ENCODE measurements at regions not wholly inside any gene's neighbourhood (a gene's known extent, or its start where the extent isn't known, plus 50 kb on each side); places are given as distances from the start of the nearest gene placed in this dataset.

DNA sequence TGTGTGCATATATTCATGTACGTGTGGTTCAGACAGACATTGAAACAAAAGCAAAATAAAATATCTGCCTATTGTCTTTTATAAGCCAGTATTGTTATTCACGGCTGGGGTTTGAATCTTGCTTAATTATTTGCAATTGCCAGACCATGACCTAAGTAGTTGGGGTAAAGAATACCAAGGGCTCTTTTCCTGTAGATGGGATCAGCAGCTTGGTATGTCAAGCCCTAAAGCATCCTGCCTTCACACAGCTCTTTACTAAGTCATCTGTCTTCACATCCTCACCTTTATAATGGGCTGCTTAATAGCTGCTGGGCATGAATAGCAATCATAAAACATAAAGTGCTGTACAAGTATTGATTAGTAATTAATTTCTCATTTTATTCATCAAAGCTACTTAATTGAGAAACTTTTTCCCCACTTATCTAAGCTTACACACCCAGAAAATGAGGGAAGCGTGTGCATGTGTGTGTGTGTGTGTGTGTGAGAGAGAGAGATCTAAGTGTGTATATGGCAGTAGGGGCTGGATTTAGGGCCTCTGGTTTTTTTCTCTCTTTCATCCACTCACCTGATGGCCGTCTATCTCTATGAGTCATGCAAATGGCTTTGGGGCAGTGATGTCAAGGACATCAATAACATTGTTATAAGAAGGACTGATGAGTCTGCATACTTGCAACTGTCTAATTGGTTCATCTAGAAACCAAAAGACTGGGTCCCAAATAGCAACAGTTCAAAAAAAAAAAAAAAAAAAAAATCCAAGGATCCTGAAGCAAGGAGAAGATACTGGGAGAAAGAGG, 244.1 kb upstream of the TNP1 start:
- no peak for DNase-seq (ENCODE audit: low read depth in 3 of 3, low spot score in 1 of 3)

DNA sequence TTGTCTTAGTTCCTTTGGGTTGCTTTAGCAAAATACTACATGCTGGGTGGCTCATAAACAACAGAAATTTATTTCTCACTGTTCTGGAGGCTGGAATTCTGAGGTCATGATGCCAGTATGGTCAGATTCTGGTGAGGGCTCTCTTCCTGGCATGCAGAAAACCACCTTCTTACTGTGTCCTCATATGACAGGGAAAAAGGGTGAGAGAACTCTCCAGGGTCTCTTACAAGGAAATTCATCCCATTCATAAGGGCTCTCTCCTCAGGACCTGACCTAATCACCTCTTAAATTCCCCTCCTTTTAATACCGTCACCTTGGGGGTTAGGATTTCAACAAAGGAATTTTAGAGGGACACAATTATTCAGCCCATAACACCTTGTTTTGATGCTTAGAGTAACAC, 243.1 kb upstream of the TNP1 start:
- no peak for DNase-seq (ENCODE audit: low read depth in 3 of 3, low spot score in 1 of 3)

DNA sequence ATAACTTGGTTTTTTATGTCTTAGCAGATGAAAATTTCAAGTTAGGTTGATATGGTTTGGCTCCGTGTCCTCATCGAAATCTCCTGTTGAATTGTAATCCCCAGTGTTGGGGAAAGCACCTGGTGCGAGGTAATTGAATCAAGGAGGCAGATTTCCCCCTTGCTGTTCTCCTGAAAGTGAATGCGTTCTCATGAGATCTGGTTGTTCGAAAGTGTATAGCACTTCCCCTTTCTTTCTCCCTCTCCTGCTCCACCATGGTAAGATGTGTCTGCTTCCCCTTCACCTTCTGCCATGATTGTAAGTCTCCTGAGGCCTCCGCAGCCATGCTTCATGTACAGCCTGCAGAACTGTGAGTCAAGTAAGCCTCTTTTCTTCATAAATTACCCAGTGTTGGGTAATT, 242.1 kb upstream of the TNP1 start:
- DNase-seq (ENCODE audit: low read depth in 3 of 3, low spot score in 1 of 3) = no peak

DNA sequence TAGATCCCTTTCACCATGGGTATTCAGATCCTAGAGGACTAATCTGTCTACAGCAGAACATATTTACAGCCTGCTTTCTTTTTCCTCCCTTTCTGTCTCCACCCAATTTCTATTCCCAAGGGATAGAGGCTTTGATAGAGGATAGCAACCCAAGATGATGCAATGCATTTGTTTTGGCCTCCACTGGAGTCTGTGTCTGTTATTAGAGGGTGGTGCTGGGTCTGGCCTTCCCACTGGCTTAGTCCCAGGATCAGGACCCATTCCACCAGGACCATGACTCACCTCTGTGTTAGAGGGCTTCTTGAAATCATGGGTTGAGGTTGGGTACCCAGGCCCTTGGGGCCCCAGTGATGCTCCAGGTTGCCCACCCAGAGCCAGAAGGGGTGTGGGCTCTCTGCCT, 239.7 kb upstream of the TNP1 start:
- no peak for DNase-seq (ENCODE audit: low read depth in 3 of 3, low spot score in 1 of 3)

DNA sequence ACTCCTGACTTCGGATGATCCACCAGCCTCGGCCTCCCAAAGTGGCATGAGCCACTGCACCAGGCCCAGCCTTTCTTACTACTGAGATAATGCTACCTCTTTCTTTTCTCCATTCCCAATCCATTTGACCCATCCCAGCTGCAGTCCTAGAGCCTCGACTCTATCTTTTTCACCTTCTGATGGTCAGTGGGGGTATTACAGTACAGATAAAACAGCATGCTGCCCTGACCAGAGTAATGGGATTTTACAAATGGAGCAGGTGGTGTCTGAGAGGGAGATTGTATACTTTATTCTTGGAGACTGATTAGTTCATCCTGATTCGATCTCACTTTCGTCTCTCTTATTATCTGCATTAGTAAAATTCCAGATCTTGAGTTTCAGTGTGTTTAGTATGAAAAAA, 238.6 kb upstream of the TNP1 start:
- DNase-seq (ENCODE audit: low read depth in 3 of 3, low spot score in 1 of 3) = no peak

DNA sequence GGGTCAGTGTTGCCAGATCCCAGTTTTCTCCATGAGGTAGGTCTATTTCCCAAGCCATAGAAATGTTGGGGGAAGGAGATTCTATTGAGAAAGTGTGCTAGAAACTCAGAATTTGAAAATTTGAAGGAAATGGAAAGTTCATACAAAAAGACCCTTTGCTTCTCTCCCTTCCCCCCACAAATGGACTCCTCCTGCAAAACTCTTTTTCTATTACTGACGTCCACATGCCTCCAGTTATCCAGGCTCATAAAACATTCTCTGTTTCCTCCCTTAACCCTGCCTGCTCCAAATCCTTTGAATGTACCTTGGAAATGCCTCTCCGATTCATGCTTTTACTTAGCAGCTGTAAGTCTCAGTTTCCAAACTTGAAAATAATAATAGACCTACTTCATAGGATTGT, 237.5 kb upstream of the TNP1 start:
- DNase-seq (ENCODE audit: low read depth in 3 of 3, low spot score in 1 of 3) = no peak

DNA sequence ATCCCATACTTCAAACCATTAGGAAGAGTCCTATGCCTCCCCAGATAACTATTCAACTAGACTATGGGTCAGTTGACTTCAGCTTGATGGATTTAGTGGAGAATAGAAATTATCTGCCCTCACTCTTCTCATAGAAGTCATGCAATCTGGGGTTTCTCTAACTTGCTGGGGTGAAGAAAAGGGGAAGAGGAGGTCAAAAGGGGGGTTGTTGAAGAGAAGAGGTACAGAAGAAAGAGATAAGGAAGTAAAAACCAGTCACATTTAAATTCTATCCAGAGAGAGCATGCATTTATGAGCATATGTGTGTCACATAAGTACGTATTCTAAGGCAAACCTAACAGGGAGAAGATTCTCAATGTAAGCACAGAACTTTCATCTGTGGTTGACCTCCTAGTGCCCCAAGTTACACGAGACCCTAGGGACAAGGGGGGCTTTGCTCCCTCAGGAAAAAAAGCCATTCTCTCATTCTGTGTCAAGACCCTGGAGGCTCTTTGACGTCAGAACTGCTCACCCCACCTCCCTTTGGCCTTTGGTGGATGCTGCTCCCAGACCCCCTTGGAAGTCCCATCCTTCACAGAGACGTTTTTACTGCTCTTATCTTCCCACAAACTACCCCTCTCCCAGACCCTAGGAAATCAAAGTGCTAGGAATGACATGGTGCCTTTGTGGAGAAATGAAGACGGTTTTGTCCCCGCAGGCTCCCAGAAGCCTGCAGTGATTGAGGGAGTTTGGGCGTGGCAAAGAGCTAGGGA, 236.8 kb upstream of the TNP1 start:
- no peak for DNase-seq (ENCODE audit: low read depth in 3 of 3, low spot score in 1 of 3)

DNA sequence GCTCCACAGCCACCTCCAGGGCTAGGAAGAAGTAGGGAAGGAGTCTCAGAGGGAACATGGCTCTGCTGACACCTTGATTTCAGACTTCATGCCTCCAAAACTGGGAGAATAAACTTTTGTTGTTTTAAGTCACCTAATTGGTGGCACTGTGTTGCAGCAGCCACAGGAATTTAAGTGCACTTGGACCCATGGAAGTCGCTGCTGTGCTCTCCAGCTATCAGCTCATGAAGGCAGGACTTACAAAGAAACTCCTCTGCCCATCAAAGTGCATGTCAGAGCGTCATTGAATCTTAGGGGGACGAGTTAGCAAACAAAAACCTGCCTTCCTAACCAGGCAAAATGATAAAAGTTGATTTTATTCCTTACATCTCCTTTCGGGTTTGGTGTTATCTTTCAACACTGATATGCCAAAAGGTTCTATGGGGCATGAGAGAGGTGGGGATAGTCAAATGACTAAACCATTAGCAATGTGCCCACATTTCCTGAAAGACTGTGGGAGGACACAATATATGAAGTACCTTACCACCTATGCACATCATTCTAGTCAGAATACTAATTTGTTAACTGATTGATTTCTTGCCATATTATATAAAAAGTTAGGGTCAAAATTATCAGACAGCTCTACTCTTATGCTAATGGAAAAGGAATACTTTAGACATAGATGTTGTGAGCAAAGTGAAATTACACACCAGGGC, 235.8 kb upstream of the TNP1 start:
- no peak for DNase-seq (ENCODE audit: low read depth in 3 of 3, low spot score in 1 of 3)

DNA sequence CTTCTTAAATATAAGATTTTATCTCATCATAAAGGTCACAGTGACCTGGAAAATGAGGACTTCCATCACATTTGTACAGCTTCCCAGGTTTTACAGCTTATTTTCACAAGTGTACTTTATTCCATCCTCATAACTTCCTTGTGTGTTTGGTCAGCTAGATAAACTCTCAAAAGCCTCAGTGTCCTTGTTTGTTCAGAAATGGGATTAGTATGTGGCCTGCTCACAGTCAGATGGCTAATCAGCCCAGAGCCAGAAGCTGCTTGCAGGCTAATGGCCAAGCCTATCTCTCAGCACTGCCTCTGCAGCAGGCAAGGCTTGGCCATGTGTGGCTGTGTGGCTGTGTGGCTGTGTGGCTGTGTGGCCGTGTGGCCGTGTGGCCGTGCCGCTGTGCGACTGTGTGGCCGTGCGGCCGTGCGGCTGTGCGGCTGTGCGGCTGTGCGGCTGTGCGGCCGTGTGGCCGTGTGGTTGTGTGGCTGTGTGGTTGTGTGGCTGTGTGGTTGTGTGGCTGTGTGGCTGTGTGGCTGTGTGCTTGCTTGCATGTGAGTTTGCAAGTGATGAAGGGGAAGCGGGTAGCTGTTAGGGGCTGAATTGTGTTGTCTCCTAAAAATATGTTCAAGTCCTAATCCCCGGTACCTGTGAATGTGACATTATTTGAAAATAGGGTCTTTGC, 233.0 kb upstream of the TNP1 start:
- DNase-seq (ENCODE audit: low read depth in 3 of 3, low spot score in 1 of 3) = no peak

DNA sequence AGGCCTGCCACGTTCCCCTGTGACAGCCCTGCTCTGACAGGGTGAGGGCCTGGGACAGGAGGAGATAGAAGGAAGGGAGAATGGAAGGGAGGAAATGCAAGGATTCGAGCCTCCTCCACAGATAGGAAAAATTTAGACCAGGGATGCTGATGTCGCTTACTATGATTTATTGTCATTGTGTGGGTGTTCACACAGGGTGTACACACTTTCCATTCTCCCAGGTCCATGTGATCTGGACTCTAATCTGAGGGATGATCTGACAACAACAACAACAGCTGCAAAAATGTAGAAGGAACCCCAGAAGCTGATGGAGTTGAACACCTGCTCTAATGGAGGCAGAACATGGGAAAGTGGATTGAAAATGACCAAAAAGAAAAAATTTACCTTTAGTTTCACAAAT, 231.7 kb upstream of the TNP1 start:
- no peak for DNase-seq (ENCODE audit: low read depth in 3 of 3, low spot score in 1 of 3)

DNA sequence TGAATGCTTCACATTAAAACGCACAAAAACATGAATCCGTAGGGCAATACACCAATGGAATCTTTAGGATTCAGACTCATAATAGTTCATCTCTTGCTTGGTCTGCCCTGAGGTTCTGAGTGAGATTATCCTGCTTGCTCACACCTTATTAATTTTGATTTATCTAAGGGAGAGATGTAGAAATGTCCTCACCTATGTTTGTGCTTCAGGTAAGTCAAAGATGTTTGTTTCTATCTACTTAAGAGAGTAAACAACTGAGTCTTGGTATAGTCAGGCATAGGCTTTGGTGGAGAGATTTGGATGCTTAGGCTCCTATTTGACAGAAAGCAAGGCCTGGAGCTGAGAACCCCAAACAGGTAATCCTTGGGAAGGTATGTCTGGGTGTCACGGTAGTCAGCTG, 231.0 kb upstream of the TNP1 start:
- DNase-seq (ENCODE audit: low read depth in 3 of 3, low spot score in 1 of 3) = no peak

DNA sequence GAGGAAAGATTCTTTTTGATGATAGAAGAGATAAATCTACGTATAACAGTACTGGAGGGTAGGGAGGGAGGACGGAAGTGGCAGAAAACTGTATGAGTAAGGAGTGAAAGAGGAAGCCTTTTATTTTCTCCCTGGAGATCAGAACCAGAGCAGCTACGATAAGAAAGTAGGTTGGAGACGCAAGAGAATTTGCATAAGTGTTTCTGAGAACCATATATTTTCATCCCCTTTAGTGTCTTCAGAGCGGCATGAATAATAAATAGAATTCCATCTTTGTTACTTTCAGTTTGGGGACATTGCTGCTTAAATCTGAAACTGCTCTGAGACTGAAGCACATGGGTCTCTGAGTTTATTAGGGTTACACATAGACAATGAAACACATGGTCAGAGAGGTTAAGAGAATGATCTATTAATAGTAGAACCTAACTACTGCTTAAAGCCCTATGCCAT, 230.2 kb upstream of the TNP1 start:
- DNase-seq (ENCODE audit: low read depth in 3 of 3, low spot score in 1 of 3) = no peak

DNA sequence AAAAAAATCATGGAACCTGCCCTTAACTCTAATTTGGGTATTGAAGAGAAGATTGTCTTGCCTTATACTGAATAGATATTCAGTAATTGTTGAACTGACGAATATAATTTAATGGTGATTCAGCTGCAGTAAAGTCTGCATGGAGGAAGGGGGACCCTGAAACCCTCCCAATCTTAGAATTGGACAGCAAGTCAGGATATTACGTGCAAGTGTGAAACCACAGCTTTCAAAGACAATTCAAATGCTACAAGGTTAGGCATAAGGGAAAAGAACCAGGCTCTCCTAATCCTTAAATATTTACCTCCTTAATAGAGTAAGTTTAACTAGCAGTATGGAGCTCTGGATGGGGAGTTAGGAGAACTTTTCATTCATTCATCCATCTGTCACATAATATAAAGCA, 226.9 kb upstream of the TNP1 start:
- DNase-seq (ENCODE audit: low read depth in 3 of 3, low spot score in 1 of 3) = no peak

DNA sequence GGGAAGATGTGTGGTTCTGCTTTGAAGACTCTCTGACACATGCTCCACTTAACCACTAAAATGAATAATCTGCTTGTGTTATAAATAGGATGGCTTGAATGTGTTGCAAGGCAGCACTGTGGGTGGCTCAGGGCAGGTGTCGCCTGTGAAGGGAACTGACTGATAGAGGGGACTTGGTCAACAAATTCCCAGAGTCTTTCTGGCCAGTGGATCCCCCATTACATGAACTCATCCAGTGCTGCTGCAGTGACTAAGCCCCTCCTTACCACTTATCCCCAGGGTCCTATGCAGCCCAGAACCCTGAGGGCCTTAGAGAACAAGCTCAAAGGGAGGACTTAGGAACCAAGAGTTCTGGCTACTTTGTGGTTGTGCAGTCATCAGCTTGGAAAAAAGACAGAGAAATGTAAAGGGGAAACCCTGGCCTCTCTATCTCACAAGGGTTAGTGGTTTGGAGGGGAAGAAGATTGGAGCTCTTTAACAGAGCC, 226.2 kb upstream of the TNP1 start:
- DNase-seq (ENCODE audit: low read depth in 3 of 3, low spot score in 1 of 3) = no peak

DNA sequence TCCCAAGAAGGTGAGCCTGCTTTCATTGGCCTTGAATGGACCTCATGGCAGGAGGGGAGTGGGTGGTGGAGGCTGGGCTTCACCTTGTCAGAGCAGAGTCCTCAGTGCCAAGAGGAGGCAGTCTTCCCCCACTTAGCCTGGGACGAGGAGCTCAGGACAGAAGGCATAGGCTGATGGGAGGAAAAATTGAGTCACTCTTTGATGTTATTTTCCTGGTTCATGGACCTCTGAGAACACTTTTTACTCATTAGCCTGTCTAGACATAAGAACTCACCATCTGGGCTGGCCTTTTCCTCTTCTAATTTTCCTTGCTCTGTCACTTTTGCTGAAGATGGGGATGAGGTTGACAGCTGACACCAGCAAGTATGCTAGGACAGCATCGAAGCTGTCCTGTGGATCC, 225.7 kb upstream of the TNP1 start:
- DNase-seq (ENCODE audit: low read depth in 3 of 3, low spot score in 1 of 3) = no peak

DNA sequence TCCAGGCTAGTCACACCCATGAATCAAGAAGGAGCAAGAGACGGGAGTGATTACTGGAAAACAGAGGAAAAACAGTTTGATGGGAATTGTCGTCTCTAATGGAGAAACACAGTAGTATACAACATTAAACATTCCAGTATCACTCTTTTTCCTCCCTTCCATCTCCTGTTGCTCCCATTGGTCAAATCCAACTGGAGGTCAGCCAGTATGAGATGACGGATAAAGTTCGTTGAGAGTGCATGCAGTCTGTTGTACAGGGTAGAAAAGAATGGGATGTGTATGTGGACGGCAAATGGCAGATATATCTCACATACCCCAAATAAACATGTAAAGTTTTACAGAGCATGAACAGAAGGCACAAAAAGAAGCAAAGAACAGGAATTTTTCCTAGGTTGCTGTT, 221.9 kb upstream of the TNP1 start:
- DNase-seq (ENCODE audit: low read depth in 3 of 3, low spot score in 1 of 3) = no peak

DNA sequence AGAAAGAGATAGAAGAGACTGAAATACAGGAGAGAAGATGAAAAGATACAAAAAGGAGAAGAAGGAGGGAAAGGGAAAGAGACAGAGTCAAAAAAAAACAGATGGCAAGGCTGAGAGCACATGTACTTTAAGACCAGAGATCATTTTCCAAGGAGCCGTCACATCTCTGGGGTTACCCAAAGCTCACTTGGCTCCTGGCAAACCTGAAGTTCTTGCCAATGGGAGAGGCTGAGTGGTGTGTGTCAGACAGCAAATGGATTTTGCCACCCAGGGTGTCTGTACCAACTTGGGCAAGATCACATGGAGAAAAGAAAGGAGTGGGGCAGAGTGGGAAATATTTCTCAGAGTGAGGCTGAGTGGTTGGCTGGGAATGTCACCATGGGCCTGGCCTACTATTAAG, 219.3 kb upstream of the TNP1 start:
- DNase-seq (ENCODE audit: low read depth in 3 of 3, low spot score in 1 of 3) = no peak

DNA sequence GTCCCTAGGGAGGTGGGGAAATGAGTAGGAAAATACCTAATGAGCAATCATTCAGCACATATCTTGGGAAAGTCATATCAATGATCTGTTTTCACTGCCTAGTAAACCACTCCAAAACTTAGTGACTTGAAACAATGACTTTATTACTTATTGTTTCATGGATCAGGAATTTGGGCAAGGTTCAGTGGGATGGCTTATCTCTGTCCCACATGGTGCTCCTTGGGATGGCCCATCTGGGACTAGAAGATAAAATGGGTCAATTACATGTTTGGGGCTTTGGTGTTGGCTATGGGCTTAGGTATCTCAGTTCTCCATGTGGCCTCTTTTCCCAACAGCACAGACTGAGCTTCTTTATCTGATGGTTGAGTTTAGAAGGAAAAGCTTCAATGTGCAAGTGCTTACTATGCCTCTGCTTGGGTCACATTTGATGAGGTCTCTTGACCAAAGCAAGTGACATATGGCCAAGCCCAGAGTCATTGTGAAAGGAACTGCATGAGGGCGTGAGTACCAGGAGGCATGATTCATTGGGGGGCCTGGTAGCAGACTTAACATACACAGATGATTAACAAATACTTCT, 218.1 kb upstream of the TNP1 start:
- no peak for DNase-seq (ENCODE audit: low read depth in 3 of 3, low spot score in 1 of 3)

DNA sequence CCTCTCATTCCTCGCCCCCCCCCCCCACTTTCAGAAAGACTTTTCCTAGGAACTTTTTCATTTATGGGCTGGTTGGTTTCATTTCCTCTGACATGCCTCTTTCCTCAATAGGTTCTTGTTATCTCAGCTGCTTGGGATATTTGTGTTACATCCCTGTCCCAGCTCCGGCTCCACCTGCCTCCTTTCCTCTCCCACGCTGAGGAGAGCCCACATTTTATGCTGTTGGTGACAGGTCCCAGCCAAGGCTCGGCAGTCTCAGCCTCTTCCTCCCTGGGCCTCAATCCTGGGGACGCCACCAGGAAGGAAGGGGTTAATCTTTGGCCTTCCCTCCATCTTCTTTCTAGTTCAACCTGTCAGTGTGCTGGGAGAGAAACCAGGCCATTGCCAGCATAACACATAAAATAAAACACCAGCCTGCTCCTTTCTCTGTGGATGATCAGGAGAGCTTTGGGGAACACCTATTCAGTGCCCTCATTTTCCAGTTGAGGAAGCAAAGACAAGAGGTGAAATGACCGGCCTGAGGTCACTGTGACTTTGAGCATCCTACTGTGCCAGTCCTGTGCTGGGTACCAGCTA, 216.9 kb upstream of the TNP1 start:
- no peak for DNase-seq (ENCODE audit: low read depth in 3 of 3, low spot score in 1 of 3)

DNA sequence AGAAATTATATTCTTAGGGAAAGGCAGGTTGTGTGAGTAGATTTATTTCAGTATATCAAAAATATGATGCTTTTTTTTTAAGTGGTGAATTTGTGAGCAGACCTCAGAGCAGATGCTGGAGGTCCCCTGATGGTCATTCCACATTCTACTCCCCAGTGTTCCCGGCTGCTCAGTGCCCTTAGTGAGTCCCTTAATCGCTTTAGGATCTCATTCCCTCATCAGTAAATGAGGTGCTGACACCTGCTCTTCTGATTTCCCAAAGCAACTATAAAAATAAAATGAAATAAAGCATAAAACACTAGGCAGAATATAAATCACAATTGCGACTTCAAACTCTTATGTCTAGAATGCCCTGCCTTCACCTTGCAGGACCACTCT, 216.2 kb upstream of the TNP1 start:
- DNase-seq (ENCODE audit: low read depth in 3 of 3, low spot score in 1 of 3) = no peak

Data from stimulated activated CD4-positive, alpha-beta T cell treated with anti-CD3 and anti-CD28 coated beads, TNF-alpha, amount 100 ng/mL, for 1 hour (primary cell).